A549 (cell line): ENCODE measurements at regions not wholly inside any gene's neighbourhood (a gene's known extent, or its start where the extent isn't known, plus 50 kb on each side); places are given as distances from the start of the nearest gene placed in this dataset.

Experiments
- ATAC-seq, 2 experiments: fragments of 200-7000 bp in 1 of 2; fragments of >200 bp in 1 of 2; cut with Nextera tagmentation in 1 of 2; cut with Tn5 transposase in 1 of 2; 3 replicates each; pipeline versions ENCODE4 v1.8.0 to v1.9.1; 2018 to 2020; ENCODE audit warnings: mild to moderate bottlenecking in 1 of 2, moderate library complexity in 1 of 2
- CTCF ChIA-PET: fragments of 300-600 bp; sonication (Branson Sonifier 250); formaldehyde crosslinking; extraction: SDS; loops from one replicate; lab custom pipeline; 2021; ENCODE audit warnings: antibody characterized with exemption, inconsistent platforms; lab: Yijun Ruan, JAX
- POLR2A ChIA-PET: fragments of 350-600 bp; formaldehyde crosslinking; extraction: SDS; loops from one replicate; lab custom pipeline; 2021; ENCODE audit warnings: antibody characterized with exemption, inconsistent platforms; lab: Yijun Ruan, JAX
- DNase-seq, 2 experiments: peaks; one replicate each; pipeline versions ENCODE4 v3.0.0 to v3.0.0-alpha.2; 2011 to 2016; ENCODE audit warnings: low read depth in 1 of 2, low spot score in 1 of 2
- FAIRE-seq: peaks from 2 replicates; lab custom pipeline; 2011; peaks lifted over from hg19 to GRCh38; lab: Jason Lieb, UNC
- H3K27ac ChIP-seq, 2 experiments: fragments of >200 bp; sonication (Bioruptor Twin); formaldehyde crosslinking; 3 replicates each; pipeline ENCODE4 v1.5.1; 2016 to 2017
- H3K4me1 ChIP-seq: fragments of >200 bp; sonication (Bioruptor Twin); formaldehyde crosslinking; 3 replicates; pipeline ENCODE4 v1.6.1; 2016
- H3K4me2 ChIP-seq: fragments of >200 bp; sonication (Bioruptor Twin); formaldehyde crosslinking; 3 replicates; pipeline ENCODE4 v1.6.1; 2016
- H3K4me3 ChIP-seq: fragments of >200 bp; sonication (Bioruptor Twin); formaldehyde crosslinking; 3 replicates; pipeline ENCODE4 v1.5.1; 2016
- H3K9me3 ChIP-seq: fragments of >200 bp; sonication (Bioruptor Twin); formaldehyde crosslinking; 3 replicates; pipeline ENCODE4 v1.6.1; 2016
- ATOH8 ChIP-seq: fragments of 250-450 bp; sonication (Bioruptor Pico); IDR thresholded peaks from 2 replicates; pipeline ENCODE4 v1.5.0; 2020; ENCODE audit warnings: low read depth, mild to moderate bottlenecking, moderate library complexity
- BHLHE40 ChIP-seq: IDR thresholded peaks from 2 replicates; pipeline ENCODE4 v1.6.1; 2012; ENCODE audit warnings: low read depth, low read length, inconsistent platforms
- CBX2 ChIP-seq: fragments of 200-600 bp; sonication (generic); IDR thresholded peaks from 2 replicates; pipeline ENCODE4 v1.6.1; 2016; ENCODE audit warnings: low read depth, mild to moderate bottlenecking, borderline replicate concordance
- CHD4 ChIP-seq: fragments of 200-600 bp; sonication (generic); IDR thresholded peaks from 2 replicates; pipeline ENCODE4 v1.6.1; 2016; ENCODE audit warnings: antibody characterized with exemption, mild to moderate bottlenecking, borderline replicate concordance
- EHF ChIP-seq: fragments of 250-450 bp; sonication (Bioruptor Pico); IDR thresholded peaks from 2 replicates; pipeline ENCODE4 v1.5.0; 2020; ENCODE audit warnings: mild to moderate bottlenecking
- EHMT2 ChIP-seq: fragments of 200-600 bp; sonication (generic); IDR thresholded peaks from 2 replicates; pipeline ENCODE4 v1.6.1; 2016; ENCODE audit warnings: antibody characterized with exemption, low read depth, mild to moderate bottlenecking, moderate library complexity
- ESRRA ChIP-seq: fragments of 150-350 bp; IDR thresholded peaks from 2 replicates; pipeline ENCODE4 v1.6.1; 2014; ENCODE audit warnings: mild to moderate bottlenecking, low read length, borderline replicate concordance
- GATA3 ChIP-seq: IDR thresholded peaks from 2 replicates; pipeline ENCODE4 v1.6.1; 2012; ENCODE audit warnings: borderline replicate concordance
- HDAC2 ChIP-seq: fragments of 200-600 bp; sonication (generic); IDR thresholded peaks from 2 replicates; pipeline ENCODE4 v1.6.1; 2016
- HES2 ChIP-seq: fragments of >200 bp; sonication (Bioruptor Twin); formaldehyde crosslinking; IDR thresholded peaks from 2 replicates; pipeline ENCODE4 v1.6.1; 2016
- HEYL ChIP-seq: fragments of 250-450 bp; sonication (Bioruptor Pico); IDR thresholded peaks from 2 replicates; pipeline ENCODE4 v1.8.0; 2021; ENCODE audit warnings: mild to moderate bottlenecking, moderate library complexity
- HOXB13 ChIP-seq: fragments of 250-450 bp; sonication (Bioruptor Pico); IDR thresholded peaks from 2 replicates; pipeline ENCODE4 v1.5.0; 2020; ENCODE audit warnings: low read depth, mild to moderate bottlenecking, moderate library complexity
- HOXB5 ChIP-seq: fragments of 250-450 bp; sonication (Bioruptor Pico); IDR thresholded peaks from 2 replicates; pipeline ENCODE4 v1.5.0; 2020; ENCODE audit warnings: mild to moderate bottlenecking, moderate library complexity
- JUN ChIP-seq, 2 experiments: fragments of >200 bp; sonication (Bioruptor Twin); formaldehyde crosslinking; IDR thresholded peaks; 2 replicates in 1 of 2; 3 replicates in 1 of 2; pipeline ENCODE4 v1.6.1; 2016 to 2017
- KDM1A ChIP-seq: fragments of 200-600 bp; sonication (generic); IDR thresholded peaks from 2 replicates; pipeline ENCODE4 v1.6.1; 2016; ENCODE audit warnings: low read depth, mild to moderate bottlenecking
- KDM5A ChIP-seq: fragments of 200-600 bp; sonication (generic); IDR thresholded peaks from 2 replicates; pipeline ENCODE4 v1.6.1; 2016; ENCODE audit warnings: antibody characterized with exemption, mild to moderate bottlenecking
- MAFK ChIP-seq: fragments of 450-650 bp; IDR thresholded peaks from 2 replicates; pipeline ENCODE4 v1.6.1; 2014; ENCODE audit not compliant: partially characterized antibody
- MAZ ChIP-seq: fragments of 150-350 bp; IDR thresholded peaks from 2 replicates; pipeline ENCODE4 v1.6.1; 2014; ENCODE audit warnings: antibody characterized with exemption, low read depth, low read length, borderline replicate concordance
- MYC ChIP-seq: IDR thresholded peaks from 2 replicates; pipeline ENCODE4 v1.6.1; 2012; ENCODE audit warnings: mild to moderate bottlenecking, inconsistent platforms, low read length, improper control_type of control experiment, borderline replicate concordance
- NPAS2 ChIP-seq: fragments of 250-450 bp; sonication (Bioruptor Pico); IDR thresholded peaks from 2 replicates; pipeline ENCODE4 v1.8.0; 2022; ENCODE audit warnings: mild to moderate bottlenecking, moderate library complexity, borderline replicate concordance
- NR3C1 ChIP-seq: fragments of >200 bp; sonication (Bioruptor Twin); formaldehyde crosslinking; IDR thresholded peaks from 3 replicates; pipeline ENCODE4 v1.6.1; 2017
- PBX3 ChIP-seq: IDR thresholded peaks from 2 replicates; pipeline ENCODE4 v1.6.1; 2012
- POLR2AphosphoS2 ChIP-seq: conservative IDR thresholded peaks from 2 replicates; pipeline ENCODE4 v1.6.1; 2012; ENCODE audit warnings: low read length, improper control_type of control experiment, inconsistent platforms
- RAD21 ChIP-seq, 2 experiments: fragments of >200 bp in 1 of 2; sonication (Bioruptor Twin) in 1 of 2; formaldehyde crosslinking in 1 of 2; IDR thresholded peaks in 1 of 2; conservative IDR thresholded peaks in 1 of 2; 2 replicates in 1 of 2; 3 replicates in 1 of 2; pipeline ENCODE4 v1.6.1; 2012 to 2018; ENCODE audit warnings: inconsistent platforms in 1 of 2
- RCOR1 ChIP-seq: fragments of 150-350 bp; IDR thresholded peaks from 2 replicates; pipeline ENCODE4 v1.6.1; 2014; ENCODE audit warnings: antibody characterized with exemption, low read length, low read depth
- RNF2 ChIP-seq: fragments of 200-600 bp; sonication (generic); IDR thresholded peaks from 2 replicates; pipeline ENCODE4 v1.6.1; 2016; ENCODE audit warnings: low read depth, mild to moderate bottlenecking, antibody characterized with exemption, moderate library complexity, borderline replicate concordance
- TP53 ChIP-seq: fragments of 250-450 bp; sonication (Bioruptor Pico); IDR thresholded peaks from 2 replicates; pipeline ENCODE4 v1.5.0; 2021; ENCODE audit warnings: mild to moderate bottlenecking, moderate library complexity
- ZC3H11A ChIP-seq: fragments of 450-650 bp; IDR thresholded peaks from 2 replicates; pipeline ENCODE4 v1.6.1; 2014; ENCODE audit warnings: antibody characterized with exemption, mild to moderate bottlenecking
- ZFP36 ChIP-seq: fragments of 450-650 bp; IDR thresholded peaks from 2 replicates; pipeline ENCODE4 v1.6.1; 2014; ENCODE audit warnings: borderline replicate concordance; ENCODE audit not compliant: partially characterized antibody
- WGBS: methylation state at CpG from one replicate; pipeline ENCODE4 v1.1.6; 2017; ENCODE audit errors: missing lambda C conversion rate; 5-methylcytosine and 5-hydroxymethylcytosine counted together

GRCh38 chr1:234733427-234733826 lies 123.4 kb upstream of the IRF2BP2 start:
- no peak overlapping the region for H3K4me2 ChIP-seq
- no peak for DNase-seq
- H3K27ac ChIP-seq: no peak overlapping the region
- WGBS: 95% methylated on average over 6 of the region's 6 CpGs
- H3K4me1 ChIP-seq: peaks cover 16% of the 10 kb centered on the region
- no peak overlapping the region for H3K4me3 ChIP-seq
- CTCF ChIA-PET: interaction anchor here (0.8 to 1.3 kb wide), 2 partner anchors 9 to 11 kb away, joined by 4 to 5 read pairs; no protein-coding TSS in a partner anchor
- no peak for ATAC-seq
- POLR2A ChIA-PET: no interaction called here
- no peak for TF ChIP-seq ZFP36
- no peak for TF ChIP-seq EHMT2
- no peak for TF ChIP-seq HES2
- TF ChIP-seq NR3C1: no peak
- no peak for TF ChIP-seq ATOH8 (CRISPR knock-in tag)
- no peak for TF ChIP-seq RCOR1
- TF ChIP-seq TP53: no peak
- TF ChIP-seq, all 56 proteins: peak for 0
- no peaks in the 10 kb centered on the region for H3K9me3 ChIP-seq
- FAIRE-seq: no peak

- Histone ChIP-seq H3K4me3 (no peak overlapping the region), H3K4me2 (no peak overlapping the region)
- 97% methylated on average over 16 of the region's 16 CpGs for WGBS
- DNase-seq: no peak
- no peak for FAIRE-seq
- TF ChIP-seq JUN (IDR thresholded peaks at IDR 0.05) (no peak), PBX3 (no peak), ESRRA (no peak), BHLHE40 (no peak), CHD4 (no peak), MAZ (no peak), RAD21 (conservative IDR thresholded peaks at IDR 0.05 in 1 of 2, IDR thresholded peaks at IDR 0.05 in 1 of 2) (no peak), HEYL (CRISPR knock-in tag) (no peak), EHF (CRISPR knock-in tag) (no peak), TP53 (no peak), HOXB13 (CRISPR knock-in tag) (no peak), KDM5A (no peak), RNF2 (no peak), CBX2 (no peak), MYC (no peak), ZC3H11A (no peak)
- TF ChIP-seq, all 56 proteins: peak for 0
- no peak for ATAC-seq
- ChIA-PET CTCF (interaction anchor here (0.8 to 1.3 kb wide), 2 partner anchors 9 to 11 kb away, joined by 4 to 5 read pairs; no protein-coding TSS in a partner anchor), POLR2A (no interaction called here)
- H3K27ac ChIP-seq: peak overlapping the region in 1 of 2 experiments; percentile 36; a peak in 3 of 6 replicates
- peaks cover 16% of the 10 kb centered on the region for H3K4me1 ChIP-seq
- H3K9me3 ChIP-seq: no peaks in the 10 kb centered on the region
Observed at GRCh38 chr1:234732671-234733390, 122.9 kb upstream of the IRF2BP2 start.

GRCh38 chr1:234732260-234732659 lies 122.3 kb upstream of the IRF2BP2 start:
- whole genome bisulfite sequencing: 90% methylated on average over 9 of the region's 9 CpGs
- no peak for FAIRE-seq
- Histone ChIP-seq H3K9me3 (no peaks in the 10 kb centered on the region), H3K4me3 (no peak overlapping the region), H3K4me1 (peaks cover 20% of the 10 kb centered on the region), H3K27ac (peak overlapping the region; percentile 24 to 36; a peak in 4 of 6 replicates), H3K4me2 (no peak overlapping the region)
- CTCF ChIA-PET: interaction anchor here (1.3 kb wide), 1 partner anchor 8 kb away, joined by 4 read pairs; no protein-coding TSS in a partner anchor
- POLR2A ChIA-PET: no interaction called here
- no peak for ATAC-seq
- TF ChIP-seq MAFK (no peak), POLR2AphosphoS2 (no peak), KDM5A (no peak), NPAS2 (CRISPR knock-in tag) (no peak), HOXB13 (CRISPR knock-in tag) (no peak), HOXB5 (no peak), KDM1A (no peak), PBX3 (no peak), HDAC2 (no peak), RAD21 (conservative IDR thresholded peaks at IDR 0.05 in 1 of 2, IDR thresholded peaks at IDR 0.05 in 1 of 2) (no peak), ESRRA (no peak), GATA3 (no peak)
- no peak for DNase-seq
